T-cell (primary cell): ENCODE measurements at regions not wholly inside any gene's neighbourhood (a gene's known extent, or its start where the extent isn't known, plus 50 kb on each side); places are given as distances from the start of the nearest gene placed in this dataset.
A peak's percentile ranks its signal among the peaks of the same experiment; 100 is the strongest.
"Not testable (repeated sequence)": the region's sequence is repeated elsewhere in the genome, so short reads cannot be mapped to it uniquely, and the experiment has no call there.

Source experiments
- ATAC-seq, 4 experiments: fragments of 200-7000 bp in 3 of 4; fragments of 150-1000 bp in 1 of 4; cut with Tn5 transposase; replicated peaks in 1 of 4; 1 replicate in 3 of 4; 2 replicates in 1 of 4; pipeline ENCODE4 v1.10.0; 2021; ENCODE audit warnings: moderate library complexity in 3 of 4, mild to moderate bottlenecking in 2 of 4, moderate number of reproducible peaks in 1 of 4
- CTCF ChIA-PET, 2 donors: fragments of 300-600 bp; sonication (Branson Sonifier 250); formaldehyde crosslinking; loops; one replicate each; lab custom pipeline; 2022; ENCODE audit warnings: antibody characterized with exemption in 2 of 2; lab: Charles Lee
- POLR2A ChIA-PET, 2 donors: fragments of 300-600 bp; sonication (Branson Sonifier 250); formaldehyde crosslinking; loops; one replicate each; lab custom pipeline; 2022; ENCODE audit warnings: antibody characterized with exemption in 2 of 2; lab: Charles Lee
- DNase-seq, 35 experiments: peaks; one replicate each; pipeline versions ENCODE4 v3.0.0 to v3.0.0-alpha.2; 2013 to 2023
- H3K27ac ChIP-seq: one replicate; pipeline ENCODE4 v1.5.1; 2013; ENCODE audit warnings: low read length
- H3K27me3 ChIP-seq, 2 experiments: replicated peaks in 1 of 2; 1 replicate in 1 of 2; 2 replicates in 1 of 2; pipeline versions ENCODE4 v1.6.1 to v1.7.0; 2013; ENCODE audit warnings: low read length in 1 of 2, mixed read lengths in 1 of 2; ENCODE audit not compliant: control insufficient read depth in 2 of 2, insufficient read depth in 2 of 2; ENCODE audit errors: extremely low read depth in 1 of 2
- H3K36me3 ChIP-seq, 2 donors: 1 replicate in 1 of 2; 2 replicates in 1 of 2; pipeline versions ENCODE4 v1.6.1 to v1.7.0; 2013; ENCODE audit warnings: low read length in 1 of 2; ENCODE audit not compliant: control insufficient read depth in 2 of 2, insufficient read depth in 1 of 2; ENCODE audit errors: extremely low read depth in 1 of 2
- H3K4me1 ChIP-seq, 2 experiments: 1 replicate in 1 of 2; 2 replicates in 1 of 2; pipeline versions ENCODE4 v1.6.1 to v1.7.0; 2013; ENCODE audit warnings: low read length in 2 of 2, mixed read lengths in 1 of 2; ENCODE audit not compliant: insufficient read depth in 2 of 2, control insufficient read depth in 1 of 2; ENCODE audit errors: extremely low read depth in 1 of 2
- H3K4me3 ChIP-seq, 2 donors: 1 replicate in 1 of 2; 2 replicates in 1 of 2; pipeline versions ENCODE4 v1.5.1 to v1.7.0; 2013; ENCODE audit warnings: mild to moderate bottlenecking in 2 of 2, low read length in 1 of 2, moderate library complexity in 1 of 2; ENCODE audit not compliant: control insufficient read depth in 1 of 2; ENCODE audit errors: extremely low read depth in 1 of 2
- H3K9me3 ChIP-seq: 2 replicates; pipeline ENCODE4 v1.7.0; 2013
- H3K27ac Mint-ChIP-seq, 2 donors: one replicate each; pipeline ENCODE4 v1.8.0; 2020 to 2021; ENCODE audit warnings: mild to moderate bottlenecking in 2 of 2, mixed read lengths in 2 of 2
- H3K27me3 Mint-ChIP-seq, 2 donors: one replicate each; pipeline ENCODE4 v1.8.0; 2021 to 2022; ENCODE audit warnings: mixed read lengths in 2 of 2
- H3K36me3 Mint-ChIP-seq: one replicate; pipeline ENCODE4 v1.8.0; 2021; ENCODE audit warnings: mixed read lengths
- H3K4me1 Mint-ChIP-seq, 3 donors: one replicate each; pipeline ENCODE4 v1.8.0; 2020 to 2022; ENCODE audit warnings: mixed read lengths in 3 of 3, mild to moderate bottlenecking in 1 of 3
- H3K4me3 Mint-ChIP-seq, 3 donors: one replicate each; pipeline ENCODE4 v1.8.0; 2020 to 2022; ENCODE audit warnings: mild to moderate bottlenecking in 3 of 3, mixed read lengths in 3 of 3, moderate library complexity in 3 of 3
- H3K9me3 Mint-ChIP-seq, 3 donors: one replicate each; pipeline ENCODE4 v1.8.0; 2020 to 2022; ENCODE audit warnings: mixed read lengths in 3 of 3
- WGBS: methylation state at CpG from one replicate; pipeline ENCODE4 v1.1.5; 2013; ENCODE audit warnings: missing lambda C conversion rate; ENCODE audit not compliant: insufficient coverage; 5-methylcytosine and 5-hydroxymethylcytosine counted together

GRCh38 chr17:20895426-20895825, 147.4 kb downstream of the USP22 start:
- H3K27me3 ChIP-seq = peaks cover 0 to 17% of the 10 kb centered on the region in 2 experiments
- ATAC-seq, H3K27ac Mint-ChIP-seq, H3K9me3 ChIP-seq, CTCF ChIA-PET, H3K27me3 Mint-ChIP-seq, H3K27ac ChIP-seq, H3K4me1 ChIP-seq, H3K36me3 ChIP-seq, H3K4me3 ChIP-seq, DNase-seq, H3K9me3 Mint-ChIP-seq, H3K36me3 Mint-ChIP-seq, H3K4me1 Mint-ChIP-seq, POLR2A ChIA-PET: not testable (repeated sequence)
- no CpG with 5 or more reads among the region's 18 CpGs for WGBS
- peak overlapping the region in 1 of 3 donors; percentile 74 for H3K4me3 Mint-ChIP-seq

GRCh38 chr17:20896153-20896649, 146.6 kb downstream of the USP22 start:
- peak; percentile 44 to 96 (median 48) for ATAC-seq

DNA sequence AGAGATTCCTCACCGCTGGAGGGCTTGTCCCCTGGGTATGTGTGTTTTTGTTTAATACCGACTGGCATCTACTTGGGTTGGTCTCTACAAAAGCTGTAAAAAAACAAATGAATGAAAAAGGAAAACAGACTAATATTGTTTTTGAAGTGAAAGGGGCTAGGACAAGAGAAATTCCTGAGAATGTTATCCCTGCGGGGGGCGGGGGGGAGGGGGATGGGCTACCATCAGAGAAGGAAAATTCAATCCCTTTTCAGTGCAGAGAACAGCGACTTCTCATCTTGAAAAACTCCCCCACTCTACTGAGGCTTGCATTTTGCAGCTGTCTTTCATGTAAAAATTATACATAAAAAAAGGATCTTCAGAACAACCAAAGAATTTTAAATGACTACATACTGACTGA, 144.1 kb downstream of the USP22 start:
- ATAC-seq, H3K36me3 ChIP-seq, H3K9me3 Mint-ChIP-seq, H3K4me1 ChIP-seq, H3K9me3 ChIP-seq, CTCF ChIA-PET, H3K27ac ChIP-seq, H3K36me3 Mint-ChIP-seq, H3K4me3 ChIP-seq, H3K4me1 Mint-ChIP-seq, H3K27ac Mint-ChIP-seq, H3K4me3 Mint-ChIP-seq, POLR2A ChIA-PET, DNase-seq: not testable (repeated sequence)
- WGBS = 44% methylated on average over 1 of the region's 5 CpGs
- H3K27me3 ChIP-seq = peaks cover 0 to 23% of the 10 kb centered on the region in 2 experiments
- H3K27me3 Mint-ChIP-seq = peaks cover 15 to 22% of the 10 kb centered on the region in 2 donors

More at GRCh38 chr17:20896153-20896649, 146.6 kb downstream of the USP22 start:
- WGBS = 53% methylated on average over 28 of the region's 30 CpGs
- ChIA-PET POLR2A (no interaction called here), CTCF (no interaction called here)
- Mint-ChIP-seq H3K27me3 (peaks cover 0 to 5% of the 10 kb centered on the region in 2 donors), H3K4me1 (no peaks in the 10 kb centered on the region), H3K36me3 (no peaks in the 10 kb centered on the region), H3K27ac (no peak overlapping the region), H3K4me3 (peak overlapping the region in 1 of 3 donors; percentile 74), H3K9me3 (no peaks in the 10 kb centered on the region)
- Histone ChIP-seq H3K36me3 (no peaks in the 10 kb centered on the region), H3K4me1 (no peaks in the 10 kb centered on the region), H3K27me3 (peaks cover 0 to 17% of the 10 kb centered on the region in 2 experiments), H3K4me3 (no peak overlapping the region), H3K9me3 (no peaks in the 10 kb centered on the region), H3K27ac (no peak overlapping the region)
- peak in 23 of 35 experiments; percentile 4 to 53 (median 27) for DNase-seq

DNA sequence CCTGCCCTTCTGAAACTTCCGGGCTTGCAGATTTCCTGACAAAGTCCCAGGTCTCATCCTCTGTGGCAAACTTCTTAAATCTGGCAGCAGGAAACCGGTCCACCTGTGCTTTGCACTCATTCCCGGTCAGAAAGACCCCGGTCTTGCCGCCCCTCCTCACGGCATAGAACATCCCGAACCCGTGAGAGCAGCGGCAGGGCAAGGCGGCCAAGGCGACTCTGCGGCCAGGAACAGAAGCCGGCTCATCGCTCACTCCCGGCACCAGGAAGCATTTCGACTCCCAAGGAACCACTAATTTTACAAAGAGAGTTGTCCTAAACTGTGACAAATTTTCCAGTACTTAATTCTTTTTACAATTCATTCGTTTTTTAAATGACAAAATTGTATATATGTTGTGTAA, 140.3 kb downstream of the USP22 start:
- WGBS = 30% methylated on average over 15 of the region's 17 CpGs
- POLR2A ChIA-PET, H3K27ac ChIP-seq, DNase-seq, ATAC-seq, CTCF ChIA-PET, H3K36me3 ChIP-seq, H3K4me1 ChIP-seq, H3K9me3 ChIP-seq, H3K4me1 Mint-ChIP-seq, H3K4me3 Mint-ChIP-seq, H3K36me3 Mint-ChIP-seq, H3K4me3 ChIP-seq, H3K27ac Mint-ChIP-seq, H3K9me3 Mint-ChIP-seq: not testable (repeated sequence)
- H3K27me3 ChIP-seq = peaks cover 0 to 14% of the 10 kb centered on the region in 2 experiments
- peaks cover 17 to 22% of the 10 kb centered on the region in 2 donors for H3K27me3 Mint-ChIP-seq

- DNase-seq, H3K9me3 Mint-ChIP-seq, H3K4me3 ChIP-seq, H3K4me3 Mint-ChIP-seq, H3K4me1 Mint-ChIP-seq, H3K36me3 ChIP-seq, H3K4me1 ChIP-seq, H3K36me3 Mint-ChIP-seq, H3K9me3 ChIP-seq, POLR2A ChIA-PET, H3K27ac ChIP-seq, ATAC-seq, CTCF ChIA-PET, H3K27ac Mint-ChIP-seq: not testable (repeated sequence)
- WGBS = 44% methylated on average over 1 of the region's 1 CpG
- peaks cover 0 to 20% of the 10 kb centered on the region in 2 experiments for H3K27me3 ChIP-seq
- H3K27me3 Mint-ChIP-seq = peaks cover 17 to 23% of the 10 kb centered on the region in 2 donors
These were observed 139.3 kb downstream of the USP22 start for GRCh38 chr17:20903549-20903948.

- Mint-ChIP-seq H3K4me1 (peaks cover 6 to 7% (median 7%) of the 10 kb centered on the region in 3 donors), H3K27me3 (peaks cover 4 to 5% of the 10 kb centered on the region in 2 donors), H3K36me3 (no peaks in the 10 kb centered on the region), H3K4me3 (peak overlapping the region; percentile 71 to 79 (median 73)), H3K9me3 (no peaks in the 10 kb centered on the region), H3K27ac (peak overlapping the region in 1 of 2 donors; percentile 61)
- DNase-seq (peak; percentile 46 to 82 (median 65)), ATAC-seq (peak; percentile 98 to 99 (median 99))
- H3K4me1 ChIP-seq = peaks cover 3 to 11% of the 10 kb centered on the region in 2 experiments
- H3K9me3 ChIP-seq = no peaks in the 10 kb centered on the region
- H3K36me3 ChIP-seq = no peaks in the 10 kb centered on the region
- H3K27me3 ChIP-seq = peaks cover 0 to 7% of the 10 kb centered on the region in 2 experiments
- 4% methylated on average over 30 of the region's 43 CpGs for WGBS
- ChIA-PET POLR2A (no interaction called here), CTCF (interaction anchor here in 1 of 2 donors (0.7 kb wide), 1 partner anchor 8 kb away, joined by 3 read pairs; no protein-coding TSS in a partner anchor)
- peak overlapping the region; percentile 47 for H3K27ac ChIP-seq
- peak overlapping the region; percentile 63 to 67 for H3K4me3 ChIP-seq
These were observed 134.2 kb downstream of the USP22 start for GRCh38 chr17:20908313-20909267.
